A673 (cell line): ENCODE measurements at regions not wholly inside any gene's neighbourhood (a gene's known extent, or its start where the extent isn't known, plus 50 kb on each side); places are given as distances from the start of the nearest gene placed in this dataset.

Source experiments
- EZH2 ChIP-seq: fragments of 200-600 bp; sonication (generic); IDR thresholded peaks from 2 replicates; pipeline ENCODE4 v1.6.1; 2017; ENCODE audit warnings: borderline replicate concordance, low read depth, mild to moderate bottlenecking, mixed read lengths, antibody characterized with exemption, low read length; ENCODE audit not compliant: poor library complexity, severe bottlenecking
- TF ChIP-seq, protein P1 (sequence below): fragments of 300-800, 200-600 bp; sonication (generic); conservative IDR thresholded peaks from 2 replicates; pipeline ENCODE4 v1.5.1; 2017; ENCODE audit warnings: low read depth, mild to moderate bottlenecking, antibody characterized with exemption, low read length, moderate library complexity, mixed read lengths

- no peak for TF ChIP-seq EZH2
- TF ChIP-seq, protein P1, sequence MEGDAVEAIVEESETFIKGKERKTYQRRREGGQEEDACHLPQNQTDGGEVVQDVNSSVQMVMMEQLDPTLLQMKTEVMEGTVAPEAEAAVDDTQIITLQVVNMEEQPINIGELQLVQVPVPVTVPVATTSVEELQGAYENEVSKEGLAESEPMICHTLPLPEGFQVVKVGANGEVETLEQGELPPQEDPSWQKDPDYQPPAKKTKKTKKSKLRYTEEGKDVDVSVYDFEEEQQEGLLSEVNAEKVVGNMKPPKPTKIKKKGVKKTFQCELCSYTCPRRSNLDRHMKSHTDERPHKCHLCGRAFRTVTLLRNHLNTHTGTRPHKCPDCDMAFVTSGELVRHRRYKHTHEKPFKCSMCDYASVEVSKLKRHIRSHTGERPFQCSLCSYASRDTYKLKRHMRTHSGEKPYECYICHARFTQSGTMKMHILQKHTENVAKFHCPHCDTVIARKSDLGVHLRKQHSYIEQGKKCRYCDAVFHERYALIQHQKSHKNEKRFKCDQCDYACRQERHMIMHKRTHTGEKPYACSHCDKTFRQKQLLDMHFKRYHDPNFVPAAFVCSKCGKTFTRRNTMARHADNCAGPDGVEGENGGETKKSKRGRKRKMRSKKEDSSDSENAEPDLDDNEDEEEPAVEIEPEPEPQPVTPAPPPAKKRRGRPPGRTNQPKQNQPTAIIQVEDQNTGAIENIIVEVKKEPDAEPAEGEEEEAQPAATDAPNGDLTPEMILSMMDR, result no peak
These were observed 118.8 kb upstream of the ZNF217 start for GRCh38 chr20:53712212-53712977.
